NCI-H526 (cell line): ENCODE measurements at regions not wholly inside any gene's neighbourhood (a gene's known extent, or its start where the extent isn't known, plus 50 kb on each side); places are given as distances from the start of the nearest gene placed in this dataset.
"Not testable (repeated sequence)": the region's sequence is repeated elsewhere in the genome, so short reads cannot be mapped to it uniquely, and the experiment has no call there.

ENCODE experiments used
- DNase-seq, 2 experiments: peaks; one replicate each; lab custom pipeline; 2025; lab: John Stamatoyannopoulos, UW

- DNase-seq = no peak
Measured at GRCh38 chr11:38011496-38011895, 1413.5 kb upstream of the RAG2 start.

- no peak for DNase-seq
Measured at GRCh38 chr11:38009932-38010331, 1411.9 kb upstream of the RAG2 start.

- DNase-seq = no peak
Measured at GRCh38 chr11:38006466-38006865, 1408.4 kb upstream of the RAG2 start.

GRCh38 chr11:38005597-38005996, 1407.6 kb upstream of the RAG2 start:
- no peak for DNase-seq

- DNase-seq = no peak
Measured at GRCh38 chr11:37999171-37999570, 1401.1 kb upstream of the RAG2 start.

- no peak for DNase-seq
Measured at GRCh38 chr11:37995886-37996285, 1397.8 kb upstream of the RAG2 start.

GRCh38 chr11:37988031-37988430, 1390.0 kb upstream of the RAG2 start:
- no peak for DNase-seq

- DNase-seq = no peak
Measured at GRCh38 chr11:37984991-37985390, 1387.0 kb upstream of the RAG2 start.

- DNase-seq = no peak
Measured at GRCh38 chr11:37978647-37979046, 1380.6 kb upstream of the RAG2 start.

GRCh38 chr11:37973941-37974340, 1375.9 kb upstream of the RAG2 start:
- no peak for DNase-seq

- DNase-seq = no peak
Measured at GRCh38 chr11:37972691-37973090, 1374.7 kb upstream of the RAG2 start.

GRCh38 chr11:37969336-37969735, 1371.3 kb upstream of the RAG2 start:
- DNase-seq = not testable (repeated sequence)

GRCh38 chr11:37968148-37968547, 1370.1 kb upstream of the RAG2 start:
- no peak for DNase-seq

- no peak for DNase-seq
Measured at GRCh38 chr11:37967635-37968034, 1369.6 kb upstream of the RAG2 start.

GRCh38 chr11:37963440-37963839, 1365.4 kb upstream of the RAG2 start:
- DNase-seq = no peak

- DNase-seq = no peak
Measured at GRCh38 chr11:37957717-37958116, 1359.7 kb upstream of the RAG2 start.

GRCh38 chr11:37951996-37952395, 1354.0 kb upstream of the RAG2 start:
- DNase-seq = no peak

- DNase-seq = no peak
Measured at GRCh38 chr11:37948258-37948657, 1350.2 kb upstream of the RAG2 start.

GRCh38 chr11:37947821-37948220, 1349.8 kb upstream of the RAG2 start:
- no peak for DNase-seq

GRCh38 chr11:37946155-37946766, 1348.2 kb upstream of the RAG2 start:
- DNase-seq = peak in 1 of 2 experiments; percentile 54

GRCh38 chr11:37942081-37942480, 1344.0 kb upstream of the RAG2 start:
- no peak for DNase-seq

GRCh38 chr11:37929100-37929653, 1331.1 kb upstream of the RAG2 start:
- DNase-seq = no peak

GRCh38 chr11:37926772-37927171, 1328.7 kb upstream of the RAG2 start:
- DNase-seq = no peak

GRCh38 chr11:37916331-37916730, 1318.3 kb upstream of the RAG2 start:
- DNase-seq = no peak
